ENCODE measurements at regions not wholly inside any gene's neighbourhood (a gene's known extent, or its start where the extent isn't known, plus 50 kb on each side); places are given as distances from the start of the nearest gene placed in this dataset.

- TF ChIP-seq CTCF (IDR thresholded peaks at IDR 0.05), result no peak
- TF ChIP-seq POLR2A (IDR thresholded peaks at IDR 0.05), result no peak
These were observed 223.7 kb downstream of the BUB3 start for GRCh38 chr10:123377883-123378282.
